ENCODE measurements at regions not wholly inside any gene's neighbourhood (a gene's known extent, or its start where the extent isn't known, plus 50 kb on each side); places are given as distances from the start of the nearest gene placed in this dataset.

DNA sequence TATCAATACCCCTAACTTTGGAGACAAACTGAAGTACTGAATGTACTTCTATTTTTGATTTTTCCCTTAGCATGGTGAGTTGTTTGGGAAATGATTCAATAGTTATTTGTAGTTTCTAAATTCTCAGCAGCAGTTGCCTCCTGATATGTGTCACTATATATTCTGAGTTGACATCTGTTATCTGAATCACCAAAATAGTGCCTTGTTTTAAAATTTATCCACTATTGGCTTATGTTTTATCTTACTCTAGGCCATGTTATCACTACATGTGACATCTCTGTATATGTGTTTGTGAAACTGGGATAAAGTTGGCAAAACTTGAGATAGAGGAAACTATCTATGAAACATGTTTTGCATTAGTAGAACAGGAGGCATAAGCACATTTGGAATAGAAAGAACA lies 317.6 kb downstream of the TLE4 start:
- Histone ChIP-seq H3K27ac (replicated peaks in 1 of 4) (no peak overlapping the region), H3K4me1 (no peaks in the 10 kb centered on the region), H3K27me3 (no peaks in the 10 kb centered on the region), H3K36me3 (no peaks in the 10 kb centered on the region), H3K4me3 (no peak overlapping the region), H3K9me3 (no peaks in the 10 kb centered on the region)
- no peak for DNase-seq (ENCODE audit: extremely low spot score)
- TF ChIP-seq EP300 (IDR thresholded peaks at IDR 0.05) (no peak), POLR2AphosphoS5 (IDR thresholded peaks at IDR 0.05) (no peak), POLR2A (IDR thresholded peaks at IDR 0.05; ENCODE audit: low read depth) (no peak)
- TF ChIP-seq, protein P1, sequence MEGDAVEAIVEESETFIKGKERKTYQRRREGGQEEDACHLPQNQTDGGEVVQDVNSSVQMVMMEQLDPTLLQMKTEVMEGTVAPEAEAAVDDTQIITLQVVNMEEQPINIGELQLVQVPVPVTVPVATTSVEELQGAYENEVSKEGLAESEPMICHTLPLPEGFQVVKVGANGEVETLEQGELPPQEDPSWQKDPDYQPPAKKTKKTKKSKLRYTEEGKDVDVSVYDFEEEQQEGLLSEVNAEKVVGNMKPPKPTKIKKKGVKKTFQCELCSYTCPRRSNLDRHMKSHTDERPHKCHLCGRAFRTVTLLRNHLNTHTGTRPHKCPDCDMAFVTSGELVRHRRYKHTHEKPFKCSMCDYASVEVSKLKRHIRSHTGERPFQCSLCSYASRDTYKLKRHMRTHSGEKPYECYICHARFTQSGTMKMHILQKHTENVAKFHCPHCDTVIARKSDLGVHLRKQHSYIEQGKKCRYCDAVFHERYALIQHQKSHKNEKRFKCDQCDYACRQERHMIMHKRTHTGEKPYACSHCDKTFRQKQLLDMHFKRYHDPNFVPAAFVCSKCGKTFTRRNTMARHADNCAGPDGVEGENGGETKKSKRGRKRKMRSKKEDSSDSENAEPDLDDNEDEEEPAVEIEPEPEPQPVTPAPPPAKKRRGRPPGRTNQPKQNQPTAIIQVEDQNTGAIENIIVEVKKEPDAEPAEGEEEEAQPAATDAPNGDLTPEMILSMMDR (IDR thresholded peaks at IDR 0.05) = no peak
- intact Hi-C loops (cut with DNase I) = no loop called here

DNA sequence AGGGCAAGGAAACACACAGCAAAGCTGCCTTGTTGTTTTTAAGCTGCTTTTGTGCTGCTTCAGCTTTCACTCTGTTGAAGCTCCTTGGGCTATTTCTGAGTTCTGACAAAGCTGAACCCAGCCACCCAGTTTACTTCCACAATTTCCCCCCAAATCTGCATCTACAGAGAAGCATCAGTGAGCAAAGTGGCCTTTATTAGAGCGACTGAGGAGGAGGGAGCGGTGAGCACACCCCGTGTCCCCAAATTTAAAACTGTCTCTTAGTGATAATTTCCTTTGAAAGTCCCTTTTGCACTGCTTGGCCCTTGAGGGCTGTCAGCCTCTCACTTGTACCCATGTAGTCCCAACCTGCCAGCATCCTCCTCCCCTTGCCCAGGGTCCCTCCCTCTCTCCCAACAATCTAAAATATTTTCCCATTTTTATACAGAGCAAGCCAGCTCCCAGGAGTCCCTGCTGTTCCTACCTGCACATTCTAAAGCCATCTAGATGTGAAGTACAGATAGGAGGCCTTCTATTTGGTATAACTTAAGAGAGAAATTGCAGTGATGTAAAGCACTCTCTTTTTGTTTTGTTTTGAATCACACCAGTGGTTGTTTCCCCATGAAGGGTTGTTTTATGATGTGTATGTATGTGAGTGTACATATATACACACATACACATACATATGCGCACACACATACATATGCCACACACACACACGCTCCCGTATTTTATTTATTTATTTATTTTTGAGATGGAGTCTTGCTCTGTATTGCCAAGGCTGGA lies 313.5 kb downstream of the TLE4 start:
- Histone ChIP-seq H3K36me3 (no peaks in the 10 kb centered on the region), H3K27me3 (no peaks in the 10 kb centered on the region), H3K4me3 (no peak overlapping the region), H3K27ac (replicated peaks in 1 of 4) (no peak overlapping the region), H3K4me1 (no peaks in the 10 kb centered on the region), H3K9me3 (no peaks in the 10 kb centered on the region)
- TF ChIP-seq POLR2A (IDR thresholded peaks at IDR 0.05; ENCODE audit: low read depth) = no peak
- TF ChIP-seq EP300 (IDR thresholded peaks at IDR 0.05) = no peak
- TF ChIP-seq, protein P1 (IDR thresholded peaks at IDR 0.05) = no peak
- no peak for TF ChIP-seq POLR2AphosphoS5 (IDR thresholded peaks at IDR 0.05)
- no peak for DNase-seq (ENCODE audit: extremely low spot score)
- intact Hi-C loops (cut with DNase I) = no loop called here
- WGBS = 95% methylated on average over 6 of the region's 6 CpGs

DNA sequence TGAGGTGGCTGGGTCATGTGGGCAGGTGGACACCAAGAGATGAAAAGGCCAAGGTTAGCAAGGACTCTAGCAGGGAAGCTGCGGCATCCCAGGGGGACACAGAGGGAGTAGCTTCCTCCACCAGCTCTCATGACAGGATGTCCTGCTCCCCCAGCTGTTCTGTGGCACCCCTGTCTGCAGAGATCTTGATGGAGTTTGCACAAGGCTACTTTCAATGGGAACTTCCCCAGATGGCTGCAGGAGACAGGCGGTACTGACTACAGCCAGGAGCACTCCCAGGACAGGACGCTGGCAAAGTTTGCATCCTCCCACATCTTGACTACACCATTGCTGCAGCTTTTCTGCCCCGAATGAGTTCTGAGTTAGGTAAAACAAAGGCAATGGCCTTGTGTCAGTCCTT lies 312.8 kb downstream of the TLE4 start:
- H3K36me3 ChIP-seq = no peaks in the 10 kb centered on the region
- intact Hi-C loops (cut with DNase I) = no loop called here
- DNase-seq (ENCODE audit: extremely low spot score) = no peak

DNA sequence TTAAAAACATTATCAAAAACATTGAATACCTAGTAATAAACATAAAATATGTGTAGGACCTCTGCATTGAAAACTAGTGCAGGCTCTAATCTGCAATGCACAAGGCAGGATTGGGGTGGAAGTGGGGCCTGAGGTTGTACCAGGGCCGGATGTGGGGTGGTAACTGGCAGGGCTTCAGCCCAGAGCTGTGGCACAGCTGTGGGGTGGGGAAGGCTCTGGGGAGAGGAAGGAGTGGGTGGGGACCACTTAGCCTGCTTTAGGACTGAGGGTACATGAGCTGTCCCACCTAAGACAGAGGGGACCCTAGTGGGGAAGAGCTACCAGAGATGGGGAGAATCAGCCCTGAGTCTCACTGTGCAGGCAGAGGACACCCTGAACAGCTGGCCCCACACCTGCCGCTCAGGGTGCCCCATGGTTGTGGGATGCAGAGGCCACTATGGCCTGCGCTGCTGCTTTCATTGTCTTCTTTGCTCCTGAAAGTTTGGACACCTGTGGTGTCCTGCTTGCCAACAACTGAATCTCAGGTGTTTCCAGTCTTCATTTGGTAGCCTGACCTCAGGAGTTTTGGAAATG lies 311.4 kb downstream of the TLE4 start:
- intact Hi-C loops (cut with DNase I) = no loop called here
- no peaks in the 10 kb centered on the region for H3K9me3 ChIP-seq
- no peaks in the 10 kb centered on the region for H3K4me1 ChIP-seq
- H3K27ac ChIP-seq (replicated peaks in 1 of 4) = no peak overlapping the region
- WGBS = 83% methylated on average over 3 of the region's 3 CpGs
- no peak overlapping the region for H3K4me3 ChIP-seq
- H3K27me3 ChIP-seq = no peaks in the 10 kb centered on the region
- TF ChIP-seq, protein P1 (IDR thresholded peaks at IDR 0.05) = no peak
- TF ChIP-seq POLR2AphosphoS5 (IDR thresholded peaks at IDR 0.05) (no peak), POLR2A (IDR thresholded peaks at IDR 0.05; ENCODE audit: low read depth) (no peak), EP300 (IDR thresholded peaks at IDR 0.05) (no peak)
- no peak for DNase-seq (ENCODE audit: extremely low spot score)
- no peaks in the 10 kb centered on the region for H3K36me3 ChIP-seq

More for the DNA sequence above, 312.8 kb downstream of the TLE4 start:
- Histone ChIP-seq H3K27ac (replicated peaks in 1 of 4) (no peak overlapping the region), H3K4me1 (no peaks in the 10 kb centered on the region), H3K27me3 (no peaks in the 10 kb centered on the region), H3K4me3 (no peak overlapping the region), H3K9me3 (no peaks in the 10 kb centered on the region)
- WGBS = 80% methylated on average over 1 of the region's 4 CpGs
- TF ChIP-seq EP300 (IDR thresholded peaks at IDR 0.05) (no peak), POLR2A (IDR thresholded peaks at IDR 0.05; ENCODE audit: low read depth) (no peak), POLR2AphosphoS5 (IDR thresholded peaks at IDR 0.05) (no peak)
- TF ChIP-seq, protein P1 (IDR thresholded peaks at IDR 0.05) = no peak
